K562 (cell line): ENCODE measurements at regions not wholly inside any gene's neighbourhood (a gene's known extent, or its start where the extent isn't known, plus 50 kb on each side); places are given as distances from the start of the nearest gene placed in this dataset.

Source experiments
- ATAC-seq: fragments of 200-7000 bp; cut with Tn5 transposase; 3 replicates; pipeline ENCODE4 v1.9.1; 2020; ENCODE audit warnings: moderate library complexity
- BruUV-seq: library from RNA; stranded (reverse); fragments of 400-500 nt; replicated peaks from 2 replicates; lab custom pipeline; 2021; lab: Mats Ljungman, UMichigan
- CTCF ChIA-PET: fragments of 300-600 bp; formaldehyde crosslinking; extraction: SDS; loops from one replicate; lab custom pipeline; 2021; ENCODE audit warnings: low intra/inter-chr PET ratio; lab: Yijun Ruan, JAX
- POLR2A ChIA-PET: fragments of 300-600, 350-650 bp; sonication (Branson Sonifier 250); formaldehyde crosslinking; extraction: SDS; loops from one replicate; lab custom pipeline; 2021; ENCODE audit warnings: antibody characterized with exemption, inconsistent platforms; lab: Yijun Ruan, JAX
- DNase-seq, 4 experiments: peaks; one replicate each; pipeline versions ENCODE4 v3.0.0 to v3.0.0-alpha.2; 2011 to 2018; ENCODE audit warnings: low spot score in 3 of 4, mixed read lengths in 3 of 4; ENCODE audit errors: extremely low read depth in 1 of 4
- FAIRE-seq: peaks from 2 replicates; lab custom pipeline; 2011; peaks lifted over from hg19 to GRCh38; lab: Jason Lieb, UNC
- H2AFZ ChIP-seq: 2 replicates; pipeline ENCODE4 v1.6.0; 2011; ENCODE audit warnings: low read depth, low read length, control low read depth, inconsistent platforms
- H3K27ac ChIP-seq: fragments of 200-600 bp; 3 replicates; pipeline ENCODE4 v1.8.0; 2011; ENCODE audit warnings: low read depth, mild to moderate bottlenecking, control low read depth, inconsistent platforms, low read length, moderate library complexity, mixed read lengths; ENCODE audit errors: extremely low read depth
- H3K27me3 ChIP-seq, 2 experiments: fragments of 300-600 bp in 1 of 2; 2 replicates in 1 of 2; 3 replicates in 1 of 2; pipeline versions ENCODE4 v1.6.0 to v1.8.0; 2011; ENCODE audit warnings: inconsistent platforms in 2 of 2, low read length in 2 of 2, mild to moderate bottlenecking in 1 of 2, mixed read lengths in 1 of 2, moderate library complexity in 1 of 2; ENCODE audit not compliant: control insufficient read depth in 2 of 2, insufficient read depth in 2 of 2
- H3K36me3 ChIP-seq: fragments of 300-600 bp; 3 replicates; pipeline ENCODE4 v1.8.0; 2011; ENCODE audit warnings: mild to moderate bottlenecking, low read length, inconsistent platforms; ENCODE audit not compliant: control insufficient read depth, insufficient read depth
- H3K4me1 ChIP-seq, 2 experiments: fragments of 200-600 bp in 1 of 2; replicated peaks in 1 of 2; 2 replicates in 1 of 2; 3 replicates in 1 of 2; pipeline versions ENCODE4 v1.5.1 to v1.8.0; 2011; ENCODE audit warnings: inconsistent platforms in 2 of 2, low read length in 2 of 2, mild to moderate bottlenecking in 1 of 2, mixed read lengths in 1 of 2, moderate library complexity in 1 of 2; ENCODE audit not compliant: control insufficient read depth in 2 of 2, insufficient read depth in 2 of 2
- H3K4me2 ChIP-seq: 2 replicates; pipeline ENCODE4 v1.6.1; 2011; ENCODE audit warnings: low read length, control low read depth, inconsistent platforms, mixed read lengths; ENCODE audit not compliant: insufficient read depth
- H3K4me3 ChIP-seq: fragments of 200-600 bp; sonication (generic), shearing (Covaris generic); 2 replicates; pipeline ENCODE4 v1.5.1; 2016; ENCODE audit warnings: control low read depth, inconsistent platforms
- H3K79me2 ChIP-seq: fragments of 200-600 bp; 3 replicates; pipeline ENCODE4 v1.8.0; 2011; ENCODE audit warnings: low read length, inconsistent platforms; ENCODE audit not compliant: control insufficient read depth, insufficient read depth
- H3K9ac ChIP-seq, 2 experiments: 2 replicates each; pipeline versions ENCODE4 v1.6.0 to v1.6.1; 2011; ENCODE audit warnings: low read depth in 2 of 2, low read length in 2 of 2, control low read depth in 1 of 2, inconsistent platforms in 1 of 2, mild to moderate bottlenecking in 1 of 2, mixed read lengths in 1 of 2; ENCODE audit not compliant: insufficient read depth in 1 of 2
- H3K9me1 ChIP-seq: one replicate; pipeline ENCODE4 v1.6.0; 2011; ENCODE audit warnings: inconsistent platforms, mild to moderate bottlenecking, low read length, moderate library complexity; ENCODE audit not compliant: control insufficient read depth, insufficient read depth
- H3K9me3 ChIP-seq: replicated peaks from 2 replicates; pipeline ENCODE4 v1.5.1; 2011; ENCODE audit warnings: low read depth, low read length, inconsistent platforms; ENCODE audit not compliant: control insufficient read depth, insufficient read depth
- H4K20me1 ChIP-seq: replicated peaks from 2 replicates; pipeline ENCODE4 v1.6.1; 2011; ENCODE audit warnings: low read length, inconsistent platforms, mixed read lengths; ENCODE audit not compliant: control insufficient read depth, insufficient read depth
- ARID3B ChIP-seq: fragments of 250-450 bp; sonication (Bioruptor Pico); IDR thresholded peaks from 2 replicates; pipeline ENCODE4 v1.4.0; 2020; ENCODE audit warnings: borderline replicate concordance
- CBX2 ChIP-seq: fragments of 200-600 bp; sonication (generic); IDR thresholded peaks from one replicate; pipeline ENCODE4 v1.6.1; 2012; ENCODE audit warnings: mild to moderate bottlenecking, low read length, inconsistent platforms; ENCODE audit not compliant: insufficient read depth, poor library complexity, severe bottlenecking
- CEBPZ ChIP-seq: fragments of 150-350 bp; IDR thresholded peaks from 2 replicates; pipeline ENCODE4 v1.6.1; 2014; ENCODE audit warnings: low read depth, mild to moderate bottlenecking, low read length, borderline replicate concordance
- E4F1 ChIP-seq: fragments of 250-450 bp; sonication (Bioruptor Pico); IDR thresholded peaks from 2 replicates; pipeline ENCODE4 v1.5.0; 2021; ENCODE audit warnings: mild to moderate bottlenecking, borderline replicate concordance
- NBN ChIP-seq: fragments of 450-650 bp; IDR thresholded peaks from 2 replicates; pipeline ENCODE4 v1.6.1; 2016; ENCODE audit warnings: low read depth, mild to moderate bottlenecking
- NR2F6 ChIP-seq: fragments of 450-650 bp; formaldehyde crosslinking; IDR thresholded peaks from 2 replicates; pipeline ENCODE4 v1.4.0; 2020; ENCODE audit warnings: mild to moderate bottlenecking
- RAD21 ChIP-seq, 2 experiments: fragments of 250-450 bp in 1 of 2; fragments of 450-650 bp in 1 of 2; sonication (Bioruptor Pico) in 1 of 2; formaldehyde crosslinking in 1 of 2; IDR thresholded peaks in 1 of 2; conservative IDR thresholded peaks in 1 of 2; 2 replicates each; pipeline versions ENCODE4 v1.4.0 to v1.8.0; 2020 to 2022; ENCODE audit warnings: mild to moderate bottlenecking in 2 of 2, moderate library complexity in 1 of 2
- RAD51 ChIP-seq: fragments of 450-650 bp; IDR thresholded peaks from 2 replicates; pipeline ENCODE4 v1.7.1; 2016; ENCODE audit warnings: low read depth, mild to moderate bottlenecking, borderline replicate concordance
- SLC30A9 ChIP-seq: fragments of 250-450 bp; sonication (Bioruptor Pico); IDR thresholded peaks from 2 replicates; pipeline ENCODE4 v1.8.0; 2022; ENCODE audit warnings: mild to moderate bottlenecking, moderate library complexity
- TARDBP ChIP-seq: fragments of 450-650 bp; IDR thresholded peaks from 2 replicates; pipeline ENCODE4 v1.6.1; 2016
- ZBTB7A ChIP-seq: IDR thresholded peaks from 2 replicates; pipeline ENCODE4 v1.6.1; 2011; ENCODE audit warnings: low read depth, mild to moderate bottlenecking, low read length, moderate library complexity, borderline replicate concordance; ENCODE audit not compliant: control insufficient read depth
- ZNF165 ChIP-seq: fragments of 250-450 bp; sonication (Bioruptor Pico); IDR thresholded peaks from 2 replicates; pipeline ENCODE4 v1.4.0; 2020; ENCODE audit warnings: borderline replicate concordance
- ZNF280A ChIP-seq: fragments of 450-650 bp; IDR thresholded peaks from 2 replicates; pipeline ENCODE4 v1.6.1; 2018; ENCODE audit warnings: mild to moderate bottlenecking, low read depth; ENCODE audit not compliant: partially characterized antibody
- ZNF41 ChIP-seq: fragments of 250-450 bp; sonication (Bioruptor Pico); conservative IDR thresholded peaks from 2 replicates; pipeline ENCODE4 v1.4.0; 2020; ENCODE audit warnings: mild to moderate bottlenecking
- WGBS: fragments of 100-300 bp; shearing (Covaris generic); methylation state at CpG from one replicate; pipeline ENCODE4 v1.1.6; 2016; ENCODE audit warnings: low coverage, mixed read lengths; ENCODE audit not compliant: insufficient coverage; ENCODE audit errors: missing lambda C conversion rate; 5-methylcytosine and 5-hydroxymethylcytosine counted together
- in situ Hi-C: fragments of 300-500 bp; cut with MboI; formaldehyde crosslinking; loops from 4 replicates; pipeline ENCODE4 v1.15.0; 2018; ENCODE audit warnings: inconsistent platforms, mixed read lengths
- intact Hi-C: fragments of 100-400 bp; cut with micrococcal nuclease; formaldehyde crosslinking; loops from 2 replicates; pipeline ENCODE4 v1.14.2; 2022

- CTCF ChIA-PET: no interaction called here
- POLR2A ChIA-PET: no interaction called here
- H3K9ac ChIP-seq: no peak overlapping the region
- intact Hi-C loops (no loop called here), in situ Hi-C loops (no loop called here)
- FAIRE-seq (no peak), ATAC-seq (no peak), DNase-seq (no peak)
- H3K4me3 ChIP-seq: no peak overlapping the region
- H3K36me3 ChIP-seq: no peaks in the 10 kb centered on the region
- no TSS peak for BruUV-seq
- no peaks in the 10 kb centered on the region for H3K27me3 ChIP-seq
- H3K9me1 ChIP-seq: no peaks in the 10 kb centered on the region
- no peaks in the 10 kb centered on the region for H4K20me1 ChIP-seq
- H3K4me1 ChIP-seq: no peaks in the 10 kb centered on the region
- no peak overlapping the region for H3K27ac ChIP-seq
- no peaks in the 10 kb centered on the region for H3K79me2 ChIP-seq
- 0% methylated on average over 1 of the region's 1 CpG for WGBS
- H3K9me3 ChIP-seq: no peaks in the 10 kb centered on the region
- no peak overlapping the region for H3K4me2 ChIP-seq
- H2AFZ ChIP-seq: no peak overlapping the region
- TF ChIP-seq RAD51: no peak
- TF ChIP-seq NBN: no peak
- TF ChIP-seq ZBTB7A: no peak
- TF ChIP-seq SLC30A9 (CRISPR knock-in tag): no peak
- TF ChIP-seq TARDBP: no peak
- TF ChIP-seq E4F1 (CRISPR knock-in tag): no peak
- TF ChIP-seq RAD21 (CRISPR knock-in tag; conservative IDR thresholded peaks at IDR 0.05 in 1 of 2, IDR thresholded peaks at IDR 0.05 in 1 of 2): no peak
- TF ChIP-seq CEBPZ: no peak
- TF ChIP-seq ZNF280A: no peak
- TF ChIP-seq CBX2: no peak
- no peak for TF ChIP-seq ZNF41 (CRISPR knock-in tag)
- no peak for TF ChIP-seq ZNF165 (CRISPR knock-in tag)
- TF ChIP-seq ARID3B (CRISPR knock-in tag): no peak
- TF ChIP-seq NR2F6 (CRISPR knock-in tag): no peak
Observed at GRCh38 chr9:119905724-119906123, 536.5 kb upstream of the BRINP1 start.
